ENCODE measurements at regions not wholly inside any gene's neighbourhood (a gene's known extent, or its start where the extent isn't known, plus 50 kb on each side); places are given as distances from the start of the nearest gene placed in this dataset.

DNA sequence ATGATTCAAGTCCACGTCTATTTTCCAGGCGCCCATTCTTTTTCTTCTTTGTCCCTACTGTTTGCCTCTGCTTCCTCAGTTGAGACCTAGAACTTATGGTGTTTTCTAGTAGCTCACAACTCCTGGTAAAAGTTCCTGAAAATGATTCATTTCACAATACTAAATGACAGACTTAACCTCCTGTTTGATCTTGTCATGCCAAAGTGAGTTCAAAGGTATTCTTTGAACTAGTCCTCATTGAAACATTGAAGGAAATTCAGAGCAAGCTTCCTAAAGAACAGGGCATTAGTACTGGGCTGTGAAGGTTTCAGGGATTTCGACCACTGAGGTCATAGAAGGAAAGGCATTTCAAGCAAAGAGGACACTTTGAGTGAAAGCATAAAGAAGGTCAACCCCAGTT is 132.8 kb downstream of the IBTK start:
- TF ChIP-seq, protein P1, sequence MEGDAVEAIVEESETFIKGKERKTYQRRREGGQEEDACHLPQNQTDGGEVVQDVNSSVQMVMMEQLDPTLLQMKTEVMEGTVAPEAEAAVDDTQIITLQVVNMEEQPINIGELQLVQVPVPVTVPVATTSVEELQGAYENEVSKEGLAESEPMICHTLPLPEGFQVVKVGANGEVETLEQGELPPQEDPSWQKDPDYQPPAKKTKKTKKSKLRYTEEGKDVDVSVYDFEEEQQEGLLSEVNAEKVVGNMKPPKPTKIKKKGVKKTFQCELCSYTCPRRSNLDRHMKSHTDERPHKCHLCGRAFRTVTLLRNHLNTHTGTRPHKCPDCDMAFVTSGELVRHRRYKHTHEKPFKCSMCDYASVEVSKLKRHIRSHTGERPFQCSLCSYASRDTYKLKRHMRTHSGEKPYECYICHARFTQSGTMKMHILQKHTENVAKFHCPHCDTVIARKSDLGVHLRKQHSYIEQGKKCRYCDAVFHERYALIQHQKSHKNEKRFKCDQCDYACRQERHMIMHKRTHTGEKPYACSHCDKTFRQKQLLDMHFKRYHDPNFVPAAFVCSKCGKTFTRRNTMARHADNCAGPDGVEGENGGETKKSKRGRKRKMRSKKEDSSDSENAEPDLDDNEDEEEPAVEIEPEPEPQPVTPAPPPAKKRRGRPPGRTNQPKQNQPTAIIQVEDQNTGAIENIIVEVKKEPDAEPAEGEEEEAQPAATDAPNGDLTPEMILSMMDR (IDR thresholded peaks at IDR 0.05): no peak
- TF ChIP-seq POLR2A (IDR thresholded peaks at IDR 0.05) (no peak), EP300 (IDR thresholded peaks at IDR 0.05) (no peak)
